HCT116 (cell line): ENCODE measurements at regions not wholly inside any gene's neighbourhood (a gene's known extent, or its start where the extent isn't known, plus 50 kb on each side); places are given as distances from the start of the nearest gene placed in this dataset.

Experiments
- ATAC-seq: fragments of 200-7000 bp; cut with Tn5 transposase; 2 replicates; pipeline ENCODE4 v1.9.1; 2020; ENCODE audit warnings: mild to moderate bottlenecking, moderate library complexity
- BruUV-seq: library from RNA; stranded (reverse); fragments of 400-500 nt; replicated peaks from 2 replicates; lab custom pipeline; 2021; lab: Mats Ljungman, UMichigan
- CTCF ChIA-PET: fragments of 300-600 bp; sonication (Branson Sonifier 250); formaldehyde crosslinking; loops from one replicate; lab custom pipeline; 2021; ENCODE audit warnings: antibody characterized with exemption; lab: Charles Lee
- POLR2A ChIA-PET: fragments of 300-600, 350-600 bp; sonication (Branson Sonifier 250); formaldehyde crosslinking; loops from one replicate; lab custom pipeline; 2021; ENCODE audit warnings: antibody characterized with exemption; lab: Charles Lee
- RAD21 ChIA-PET, 2 experiments: fragments of 300-600 bp; sonication (Branson Sonifier 250); formaldehyde crosslinking; loops; one replicate each; lab custom pipeline; 2023; ENCODE audit warnings: low total read pairs in 2 of 2; ENCODE audit not compliant: uncharacterized antibody in 2 of 2, unreplicated experiment in 2 of 2, low non-redundant PET in 1 of 2; lab: Charles Lee
- DNase-seq: peaks from one replicate; pipeline ENCODE4 v3.0.0-alpha.2; 2010; ENCODE audit warnings: low read depth, low spot score
- H2AFZ ChIP-seq: fragments of 200-600 bp; shearing (Covaris generic), sonication (generic); 2 replicates; pipeline ENCODE4 v1.6.1; 2017; ENCODE audit warnings: low read depth, mixed run types, mixed read lengths, antibody characterized with exemption, low read length; ENCODE audit not compliant: poor library complexity, severe bottlenecking
- H3K27ac ChIP-seq: 2 replicates; pipeline ENCODE4 v1.5.1; 2012; ENCODE audit warnings: low read depth, low read length
- H3K27me3 ChIP-seq: fragments of 200-600 bp; sonication (generic); 2 replicates; pipeline ENCODE4 v1.6.1; 2016; ENCODE audit warnings: mixed run types, low read length, mixed read lengths; ENCODE audit not compliant: insufficient read depth
- H3K36me3 ChIP-seq, 2 experiments: fragments of 200-500 bp in 1 of 2; fragments of 200-600 bp in 1 of 2; sonication (Bioruptor generic) in 1 of 2; sonication (generic) in 1 of 2; 2 replicates each; pipeline versions ENCODE4 v1.5.1 to v1.6.1; 2014 to 2016; ENCODE audit warnings: low read length in 2 of 2, inconsistent platforms in 1 of 2, mixed read lengths in 1 of 2, mixed run types in 1 of 2; ENCODE audit not compliant: insufficient read depth in 2 of 2, control insufficient read depth in 1 of 2
- H3K4me1 ChIP-seq, 2 experiments: fragments of 200-600 bp in 1 of 2; sonication (generic) in 1 of 2; 2 replicates each; pipeline versions ENCODE4 v1.5.1 to v1.6.1; 2012 to 2017; ENCODE audit warnings: low read length in 2 of 2, inconsistent platforms in 1 of 2, mild to moderate bottlenecking in 1 of 2, mixed read lengths in 1 of 2, mixed run types in 1 of 2, moderate library complexity in 1 of 2; ENCODE audit not compliant: insufficient read depth in 2 of 2, control insufficient read depth in 1 of 2
- H3K4me2 ChIP-seq: fragments of 200-600 bp; sonication (generic); 2 replicates; pipeline ENCODE4 v1.6.1; 2017; ENCODE audit warnings: mixed run types, low read length, mixed read lengths
- H3K4me3 ChIP-seq, 2 experiments: fragments of 200-600 bp in 1 of 2; sonication (generic) in 1 of 2; replicated peaks in 1 of 2; 2 replicates each; pipeline ENCODE4 v1.5.1; 2011 to 2016; ENCODE audit warnings: low read length in 2 of 2, control low read depth in 1 of 2, low read depth in 1 of 2, mild to moderate bottlenecking in 1 of 2, mixed read lengths in 1 of 2, mixed run types in 1 of 2
- H3K79me2 ChIP-seq: fragments of 200-600 bp; sonication (generic); 2 replicates; pipeline ENCODE4 v1.6.1; 2017; ENCODE audit warnings: mild to moderate bottlenecking, mixed run types, low read length, moderate library complexity, mixed read lengths; ENCODE audit not compliant: insufficient read depth
- H3K9ac ChIP-seq: fragments of 200-600 bp; sonication (generic); 2 replicates; pipeline ENCODE4 v1.6.1; 2016; ENCODE audit warnings: low read length, mixed read lengths
- H3K9me2 ChIP-seq: fragments of 200-600 bp; sonication (generic), shearing (Covaris generic); 2 replicates; pipeline ENCODE4 v1.6.1; 2017; ENCODE audit warnings: mixed run types, mild to moderate bottlenecking, moderate library complexity; ENCODE audit not compliant: insufficient read depth
- H3K9me3 ChIP-seq, 2 experiments: fragments of 200-500 bp in 1 of 2; fragments of 200-600 bp in 1 of 2; sonication (Bioruptor generic) in 1 of 2; sonication (generic) in 1 of 2; 2 replicates each; pipeline ENCODE4 v1.6.1; 2014 to 2017; ENCODE audit warnings: low read length in 2 of 2, mixed read lengths in 2 of 2, inconsistent platforms in 1 of 2, low read depth in 1 of 2, mild to moderate bottlenecking in 1 of 2, mixed run types in 1 of 2, moderate library complexity in 1 of 2; ENCODE audit not compliant: control insufficient read depth in 1 of 2, insufficient read depth in 1 of 2
- H4K20me1 ChIP-seq: fragments of 200-600 bp; sonication (generic), shearing (Covaris generic); 2 replicates; pipeline ENCODE4 v1.6.1; 2017; ENCODE audit warnings: mixed run types, mild to moderate bottlenecking, moderate library complexity; ENCODE audit not compliant: insufficient read depth
- CBX3 ChIP-seq: IDR thresholded peaks from 2 replicates; pipeline ENCODE4 v1.6.1; 2012; ENCODE audit warnings: low read depth
- CEBPB ChIP-seq: IDR thresholded peaks from 2 replicates; pipeline ENCODE4 v1.6.1; 2012; ENCODE audit warnings: low read depth
- EGR1 ChIP-seq: IDR thresholded peaks from 2 replicates; pipeline ENCODE4 v1.6.1; 2012; ENCODE audit warnings: low read depth
- ELF1 ChIP-seq: IDR thresholded peaks from 2 replicates; pipeline ENCODE4 v1.6.1; 2012; ENCODE audit warnings: low read depth, borderline replicate concordance
- EZH2 ChIP-seq: fragments of 200-600 bp; sonication (generic); IDR thresholded peaks from 2 replicates; pipeline ENCODE4 v1.6.1; 2017; ENCODE audit warnings: antibody characterized with exemption, mixed run types
- EZH2phosphoT487 ChIP-seq: fragments of 200-600 bp; IDR thresholded peaks from 2 replicates; pipeline ENCODE4 v1.6.1; 2018; ENCODE audit warnings: antibody characterized with exemption, borderline replicate concordance
- FOSL1 ChIP-seq: IDR thresholded peaks from 2 replicates; pipeline ENCODE4 v1.6.1; 2012; ENCODE audit warnings: low read depth
- POLR2AphosphoS5 ChIP-seq: IDR thresholded peaks from 2 replicates; pipeline ENCODE4 v1.6.1; 2011; ENCODE audit warnings: mild to moderate bottlenecking, low read depth, low read length, moderate library complexity
- RAD21 ChIP-seq: IDR thresholded peaks from 2 replicates; pipeline ENCODE4 v1.6.1; 2012; ENCODE audit warnings: low read depth, mild to moderate bottlenecking
- SIN3A ChIP-seq: IDR thresholded peaks from 2 replicates; pipeline ENCODE4 v1.6.1; 2012; ENCODE audit warnings: low read depth
- SP1 ChIP-seq: IDR thresholded peaks from 2 replicates; pipeline ENCODE4 v1.6.1; 2012; ENCODE audit warnings: low read depth
- SRF ChIP-seq: IDR thresholded peaks from 2 replicates; pipeline ENCODE4 v1.6.1; 2012; ENCODE audit warnings: low read depth
- TCF7L2 ChIP-seq: IDR thresholded peaks from 2 replicates; pipeline ENCODE4 v1.7.0; 2011; ENCODE audit warnings: borderline replicate concordance, inconsistent platforms; ENCODE audit not compliant: insufficient read depth, insufficient read length; ENCODE audit errors: extremely low read depth
- ZFX ChIP-seq: fragments of 450-650 bp; IDR thresholded peaks from 2 replicates; pipeline ENCODE4 v1.6.1; 2017
- ZNF274 ChIP-seq: fragments of 200-500 bp; sonication (Bioruptor generic); IDR thresholded peaks from 2 replicates; pipeline ENCODE4 v1.6.1; 2014; ENCODE audit warnings: mild to moderate bottlenecking, low read depth, low read length, inconsistent platforms
- intact Hi-C: fragments of 100-400 bp; cut with micrococcal nuclease; formaldehyde crosslinking; loops from 2 replicates; pipeline ENCODE4 v1.10.0; 2022
- TF ChIP-seq, protein P1 (sequence below): IDR thresholded peaks from 2 replicates; pipeline ENCODE4 v1.6.1; 2012
- TF ChIP-seq, protein P2 (sequence below), 3 experiments: fragments of 200-600 bp in 1 of 3; sonication (generic) in 1 of 3; IDR thresholded peaks in 2 of 3; conservative IDR thresholded peaks in 1 of 3; 2 replicates each; pipeline ENCODE4 v1.5.1; 2012 to 2017; ENCODE audit warnings: low read depth in 2 of 3, low read length in 2 of 3, antibody characterized with exemption in 1 of 3, borderline replicate concordance in 1 of 3, control low read depth in 1 of 3, mild to moderate bottlenecking in 1 of 3, mixed read lengths in 1 of 3, mixed run types in 1 of 3, moderate library complexity in 1 of 3; ENCODE audit not compliant: insufficient read depth in 1 of 3
- TF ChIP-seq, protein P3 (sequence below): IDR thresholded peaks from 2 replicates; pipeline ENCODE4 v1.6.1; 2012
- TF ChIP-seq, protein P4 (sequence below): IDR thresholded peaks from 2 replicates; pipeline ENCODE4 v1.6.1; 2011; ENCODE audit warnings: mild to moderate bottlenecking, low read length, moderate library complexity; ENCODE audit not compliant: insufficient replicate concordance; ENCODE audit errors: extremely low read depth
- TF ChIP-seq, protein P5 (sequence below): IDR thresholded peaks from 2 replicates; pipeline ENCODE4 v1.6.1; 2012; ENCODE audit warnings: low read depth

DNA sequence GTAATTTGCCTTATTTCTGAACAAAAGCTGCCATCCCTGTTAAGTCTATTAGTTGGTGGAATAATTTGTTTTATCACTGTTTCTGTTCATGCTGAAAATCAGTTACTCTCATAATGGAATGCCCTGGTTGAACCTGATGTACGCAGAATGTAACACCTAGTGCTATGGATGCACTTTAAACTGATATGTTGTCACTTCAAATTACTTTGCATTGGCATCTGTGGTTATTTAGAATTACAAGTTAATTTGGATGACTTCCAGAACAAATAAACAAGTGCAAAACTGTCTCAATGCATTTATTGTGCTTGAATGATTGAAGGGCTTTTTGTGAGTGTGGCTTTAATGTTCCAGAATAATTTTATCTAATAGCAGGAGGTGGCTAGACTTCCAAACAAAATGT is 368.2 kb upstream of the SLITRK5 start:
- H4K20me1 ChIP-seq = no peaks in the 10 kb centered on the region
- no peaks in the 10 kb centered on the region for H3K9me2 ChIP-seq
- ChIA-PET POLR2A (no interaction called here), CTCF (no interaction called here), RAD21 (no interaction called here)
- H3K4me2 ChIP-seq = no peak overlapping the region
- ATAC-seq (no peak), DNase-seq (no peak)
- no peaks in the 10 kb centered on the region for H3K27me3 ChIP-seq
- no peak overlapping the region for H3K27ac ChIP-seq
- no TSS peak for BruUV-seq
- H3K36me3 ChIP-seq = no peaks in the 10 kb centered on the region
- TF ChIP-seq ZFX (no peak), POLR2AphosphoS5 (no peak), CBX3 (no peak), FOSL1 (no peak), SRF (no peak), ELF1 (no peak), CEBPB (no peak), EZH2 (no peak), EGR1 (no peak), SP1 (no peak), ZNF274 (no peak), EZH2phosphoT487 (no peak), SIN3A (no peak), RAD21 (no peak), TCF7L2 (no peak)
- TF ChIP-seq, protein P1, sequence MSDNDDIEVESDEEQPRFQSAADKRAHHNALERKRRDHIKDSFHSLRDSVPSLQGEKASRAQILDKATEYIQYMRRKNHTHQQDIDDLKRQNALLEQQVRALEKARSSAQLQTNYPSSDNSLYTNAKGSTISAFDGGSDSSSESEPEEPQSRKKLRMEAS = no peak
- TF ChIP-seq, protein P2, sequence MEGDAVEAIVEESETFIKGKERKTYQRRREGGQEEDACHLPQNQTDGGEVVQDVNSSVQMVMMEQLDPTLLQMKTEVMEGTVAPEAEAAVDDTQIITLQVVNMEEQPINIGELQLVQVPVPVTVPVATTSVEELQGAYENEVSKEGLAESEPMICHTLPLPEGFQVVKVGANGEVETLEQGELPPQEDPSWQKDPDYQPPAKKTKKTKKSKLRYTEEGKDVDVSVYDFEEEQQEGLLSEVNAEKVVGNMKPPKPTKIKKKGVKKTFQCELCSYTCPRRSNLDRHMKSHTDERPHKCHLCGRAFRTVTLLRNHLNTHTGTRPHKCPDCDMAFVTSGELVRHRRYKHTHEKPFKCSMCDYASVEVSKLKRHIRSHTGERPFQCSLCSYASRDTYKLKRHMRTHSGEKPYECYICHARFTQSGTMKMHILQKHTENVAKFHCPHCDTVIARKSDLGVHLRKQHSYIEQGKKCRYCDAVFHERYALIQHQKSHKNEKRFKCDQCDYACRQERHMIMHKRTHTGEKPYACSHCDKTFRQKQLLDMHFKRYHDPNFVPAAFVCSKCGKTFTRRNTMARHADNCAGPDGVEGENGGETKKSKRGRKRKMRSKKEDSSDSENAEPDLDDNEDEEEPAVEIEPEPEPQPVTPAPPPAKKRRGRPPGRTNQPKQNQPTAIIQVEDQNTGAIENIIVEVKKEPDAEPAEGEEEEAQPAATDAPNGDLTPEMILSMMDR (IDR thresholded peaks at IDR 0.05 in 2 of 3, conservative IDR thresholded peaks at IDR 0.05 in 1 of 3; ENCODE audit: borderline replicate concordance in 1 of 3, insufficient read depth in 1 of 3, low read depth in 2 of 3, low read length in 2 of 3) = no peak
- TF ChIP-seq, protein P3, sequence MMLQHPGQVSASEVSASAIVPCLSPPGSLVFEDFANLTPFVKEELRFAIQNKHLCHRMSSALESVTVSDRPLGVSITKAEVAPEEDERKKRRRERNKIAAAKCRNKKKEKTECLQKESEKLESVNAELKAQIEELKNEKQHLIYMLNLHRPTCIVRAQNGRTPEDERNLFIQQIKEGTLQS = no peak
- TF ChIP-seq, protein P4, sequence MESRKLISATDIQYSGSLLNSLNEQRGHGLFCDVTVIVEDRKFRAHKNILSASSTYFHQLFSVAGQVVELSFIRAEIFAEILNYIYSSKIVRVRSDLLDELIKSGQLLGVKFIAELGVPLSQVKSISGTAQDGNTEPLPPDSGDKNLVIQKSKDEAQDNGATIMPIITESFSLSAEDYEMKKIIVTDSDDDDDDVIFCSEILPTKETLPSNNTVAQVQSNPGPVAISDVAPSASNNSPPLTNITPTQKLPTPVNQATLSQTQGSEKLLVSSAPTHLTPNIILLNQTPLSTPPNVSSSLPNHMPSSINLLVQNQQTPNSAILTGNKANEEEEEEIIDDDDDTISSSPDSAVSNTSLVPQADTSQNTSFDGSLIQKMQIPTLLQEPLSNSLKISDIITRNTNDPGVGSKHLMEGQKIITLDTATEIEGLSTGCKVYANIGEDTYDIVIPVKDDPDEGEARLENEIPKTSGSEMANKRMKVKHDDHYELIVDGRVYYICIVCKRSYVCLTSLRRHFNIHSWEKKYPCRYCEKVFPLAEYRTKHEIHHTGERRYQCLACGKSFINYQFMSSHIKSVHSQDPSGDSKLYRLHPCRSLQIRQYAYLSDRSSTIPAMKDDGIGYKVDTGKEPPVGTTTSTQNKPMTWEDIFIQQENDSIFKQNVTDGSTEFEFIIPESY = no peak
- TF ChIP-seq, protein P5, sequence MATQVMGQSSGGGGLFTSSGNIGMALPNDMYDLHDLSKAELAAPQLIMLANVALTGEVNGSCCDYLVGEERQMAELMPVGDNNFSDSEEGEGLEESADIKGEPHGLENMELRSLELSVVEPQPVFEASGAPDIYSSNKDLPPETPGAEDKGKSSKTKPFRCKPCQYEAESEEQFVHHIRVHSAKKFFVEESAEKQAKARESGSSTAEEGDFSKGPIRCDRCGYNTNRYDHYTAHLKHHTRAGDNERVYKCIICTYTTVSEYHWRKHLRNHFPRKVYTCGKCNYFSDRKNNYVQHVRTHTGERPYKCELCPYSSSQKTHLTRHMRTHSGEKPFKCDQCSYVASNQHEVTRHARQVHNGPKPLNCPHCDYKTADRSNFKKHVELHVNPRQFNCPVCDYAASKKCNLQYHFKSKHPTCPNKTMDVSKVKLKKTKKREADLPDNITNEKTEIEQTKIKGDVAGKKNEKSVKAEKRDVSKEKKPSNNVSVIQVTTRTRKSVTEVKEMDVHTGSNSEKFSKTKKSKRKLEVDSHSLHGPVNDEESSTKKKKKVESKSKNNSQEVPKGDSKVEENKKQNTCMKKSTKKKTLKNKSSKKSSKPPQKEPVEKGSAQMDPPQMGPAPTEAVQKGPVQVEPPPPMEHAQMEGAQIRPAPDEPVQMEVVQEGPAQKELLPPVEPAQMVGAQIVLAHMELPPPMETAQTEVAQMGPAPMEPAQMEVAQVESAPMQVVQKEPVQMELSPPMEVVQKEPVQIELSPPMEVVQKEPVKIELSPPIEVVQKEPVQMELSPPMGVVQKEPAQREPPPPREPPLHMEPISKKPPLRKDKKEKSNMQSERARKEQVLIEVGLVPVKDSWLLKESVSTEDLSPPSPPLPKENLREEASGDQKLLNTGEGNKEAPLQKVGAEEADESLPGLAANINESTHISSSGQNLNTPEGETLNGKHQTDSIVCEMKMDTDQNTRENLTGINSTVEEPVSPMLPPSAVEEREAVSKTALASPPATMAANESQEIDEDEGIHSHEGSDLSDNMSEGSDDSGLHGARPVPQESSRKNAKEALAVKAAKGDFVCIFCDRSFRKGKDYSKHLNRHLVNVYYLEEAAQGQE = no peak
- no peaks in the 10 kb centered on the region for H3K4me1 ChIP-seq
- no peak overlapping the region for H3K4me3 ChIP-seq
- no peaks in the 10 kb centered on the region for H3K9me3 ChIP-seq
- intact Hi-C loops = no loop called here
- no peak overlapping the region for H2AFZ ChIP-seq
- no peaks in the 10 kb centered on the region for H3K79me2 ChIP-seq
- H3K9ac ChIP-seq = no peak overlapping the region
